Stimulated activated CD4-positive, alpha-beta T cell treated with anti-CD3 and anti-CD28 coated beads, Interleukin-4, amount 100 ng/mL, for 1 hour (primary cell): ENCODE measurements at regions not wholly inside any gene's neighbourhood (a gene's known extent, or its start where the extent isn't known, plus 50 kb on each side); places are given as distances from the start of the nearest gene placed in this dataset.

Experiments
- DNase-seq: peaks from one replicate; pipeline ENCODE4 v3.0.0-alpha.2; 2020

DNA sequence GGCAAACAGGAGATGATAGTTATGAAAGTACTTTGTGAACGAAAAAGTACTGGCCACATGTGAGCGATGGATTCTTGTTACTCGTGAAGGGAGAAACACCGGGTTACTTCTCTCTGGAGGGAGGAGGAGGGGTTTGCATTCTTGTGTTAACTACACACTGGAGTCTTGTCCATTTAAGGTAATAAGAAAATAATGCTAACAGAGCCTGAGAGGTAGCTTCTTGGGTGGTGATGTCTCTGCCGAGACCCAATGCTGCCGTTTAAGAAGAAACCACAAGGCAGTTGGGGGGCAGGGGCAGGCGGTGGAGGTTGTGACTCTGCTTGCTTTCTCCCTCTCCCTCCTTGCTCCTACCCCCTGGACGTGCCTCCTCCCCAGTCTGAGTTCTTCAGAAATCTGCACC is 100.9 kb upstream of the ROPN1 start:
- no peak for DNase-seq

- no peak for DNase-seq
These were observed 102.6 kb upstream of the ROPN1 start for GRCh38 chr3:124094496-124094895.

DNA sequence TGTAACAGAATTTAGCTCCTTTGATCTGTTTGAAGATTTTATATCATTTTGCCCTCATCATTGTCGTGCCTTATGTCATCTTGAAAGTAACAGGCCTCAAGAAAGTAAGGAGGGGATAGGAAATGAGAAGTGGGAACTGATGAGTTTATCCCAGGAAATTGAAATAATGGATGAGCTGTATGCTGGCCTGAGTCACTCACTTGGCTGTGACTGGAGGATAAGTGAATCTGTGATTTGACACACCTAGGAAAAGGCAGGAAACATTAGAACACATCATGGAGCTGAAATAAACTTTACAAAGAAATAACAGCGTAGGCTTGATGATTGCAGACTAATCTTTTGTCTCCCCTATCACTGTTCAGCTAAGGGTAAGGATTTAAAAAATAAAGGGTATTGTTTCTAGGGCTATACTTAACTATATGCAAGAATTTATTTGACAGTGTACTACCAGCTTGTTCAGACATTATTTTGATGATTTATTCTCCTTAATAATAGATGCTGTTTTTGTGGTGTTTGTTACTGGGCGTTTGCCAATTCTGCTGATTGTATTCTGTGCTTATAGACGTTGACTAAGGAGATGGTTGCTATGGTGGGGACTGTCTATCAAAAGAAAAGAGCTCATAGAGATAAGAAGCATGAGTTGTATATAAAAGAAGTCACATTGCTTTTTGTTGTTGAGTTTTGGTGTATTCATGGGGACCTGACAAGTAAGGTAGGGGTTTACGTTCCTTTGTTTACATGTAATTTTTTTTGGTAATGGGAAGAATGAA is 105.6 kb upstream of the ROPN1 start:
- no peak for DNase-seq

GRCh38 chr3:124101643-124102042 is 109.7 kb upstream of the ROPN1 start:
- DNase-seq, result no peak

GRCh38 chr3:124107104-124107890 is 115.4 kb upstream of the ROPN1 start:
- DNase-seq, result no peak

DNA sequence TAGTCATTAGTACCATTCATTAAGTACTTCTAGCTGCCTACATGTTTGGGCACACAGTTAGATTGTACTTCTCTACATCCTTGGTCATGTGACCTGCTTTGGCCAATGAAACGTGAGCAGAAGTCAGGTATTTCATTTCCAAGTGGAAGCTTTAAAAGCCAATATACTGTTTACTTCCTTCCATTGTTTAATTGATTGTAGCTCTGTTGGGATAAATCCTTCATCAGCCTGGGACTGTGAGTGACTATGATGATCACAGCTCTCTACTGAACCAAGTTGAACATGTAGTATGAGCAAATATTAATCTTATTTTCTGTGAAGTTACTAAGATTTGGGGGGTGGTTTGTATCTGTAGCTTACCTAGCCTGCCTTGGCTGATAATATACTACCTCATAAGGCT is 116.5 kb upstream of the ROPN1 start:
- DNase-seq, result no peak

- DNase-seq, result no peak
These were observed 121.6 kb upstream of the ROPN1 start for GRCh38 chr3:124113485-124113884.

DNA sequence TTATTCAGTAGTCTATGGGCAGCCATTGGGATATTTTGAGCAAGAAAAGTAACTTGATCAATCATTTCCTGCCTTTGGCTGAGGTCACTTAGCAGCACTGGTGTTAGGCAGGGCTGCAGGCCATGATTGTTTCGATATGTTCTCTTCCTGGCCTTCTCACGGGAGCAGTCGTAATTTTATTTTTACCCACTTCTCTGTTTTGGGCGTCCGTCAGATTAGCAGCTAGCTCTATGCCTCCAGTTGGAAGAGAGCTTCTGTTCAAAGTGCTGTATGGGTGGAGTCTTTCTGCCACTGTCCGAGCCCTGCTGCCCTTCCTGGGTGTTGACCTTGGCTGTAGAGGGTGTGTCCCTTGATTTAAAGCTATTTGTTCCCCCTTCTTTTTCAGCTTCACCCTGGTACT is 123.4 kb upstream of the ROPN1 start:
- DNase-seq, result no peak

- DNase-seq, result no peak
These were observed 124.0 kb upstream of the ROPN1 start for GRCh38 chr3:124115956-124116355.

- DNase-seq, result no peak
These were observed 125.0 kb upstream of the ROPN1 start for GRCh38 chr3:124116906-124117305.

GRCh38 chr3:124117486-124117885 is 125.6 kb upstream of the ROPN1 start:
- no peak for DNase-seq

DNA sequence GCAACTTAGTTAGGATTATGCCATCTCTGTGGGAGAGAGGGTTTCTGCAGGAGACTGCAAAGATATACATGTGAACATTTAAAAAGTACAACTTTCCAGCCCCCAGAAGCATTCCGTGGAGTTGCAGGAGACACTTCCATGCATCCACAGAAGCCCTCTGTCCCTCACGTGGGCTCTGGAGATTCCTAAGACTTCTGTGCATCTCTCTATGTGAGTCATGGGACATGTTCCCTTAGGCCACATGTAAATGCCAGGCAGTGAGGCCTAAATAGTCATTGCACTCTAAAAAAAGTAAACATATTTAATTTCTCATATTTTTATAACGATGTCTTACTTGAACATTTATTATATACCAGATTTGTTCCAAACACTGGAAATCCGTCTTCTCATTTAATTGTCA is 126.5 kb upstream of the ROPN1 start:
- no peak for DNase-seq

- no peak for DNase-seq
These were observed 127.3 kb upstream of the ROPN1 start for GRCh38 chr3:124119056-124119716.

GRCh38 chr3:124121379-124122312 is 129.7 kb upstream of the ROPN1 start:
- no peak for DNase-seq

- no peak for DNase-seq
These were observed 133.4 kb upstream of the ROPN1 start for GRCh38 chr3:124125315-124125714.

- no peak for DNase-seq
These were observed 134.6 kb upstream of the ROPN1 start for GRCh38 chr3:124126436-124127023.

DNA sequence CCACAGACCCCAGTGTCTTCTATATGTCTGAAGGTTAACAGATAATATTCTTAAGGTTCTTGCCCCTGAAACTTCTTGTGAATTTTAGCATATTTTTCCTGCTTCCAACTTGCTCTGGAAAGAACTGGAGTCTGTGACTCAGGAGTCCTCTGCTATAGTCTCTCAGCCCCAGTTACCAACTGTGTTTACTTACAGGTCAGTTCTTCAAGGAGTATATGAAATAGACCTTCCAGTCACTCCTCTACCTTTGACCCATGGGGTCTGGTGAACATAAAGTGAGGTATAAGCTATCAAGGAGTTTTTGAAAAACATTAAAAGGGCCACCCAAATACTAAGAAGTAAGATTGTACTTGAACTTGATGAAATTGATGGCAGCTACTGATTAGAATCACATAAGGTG is 139.2 kb upstream of the ROPN1 start:
- no peak for DNase-seq

DNA sequence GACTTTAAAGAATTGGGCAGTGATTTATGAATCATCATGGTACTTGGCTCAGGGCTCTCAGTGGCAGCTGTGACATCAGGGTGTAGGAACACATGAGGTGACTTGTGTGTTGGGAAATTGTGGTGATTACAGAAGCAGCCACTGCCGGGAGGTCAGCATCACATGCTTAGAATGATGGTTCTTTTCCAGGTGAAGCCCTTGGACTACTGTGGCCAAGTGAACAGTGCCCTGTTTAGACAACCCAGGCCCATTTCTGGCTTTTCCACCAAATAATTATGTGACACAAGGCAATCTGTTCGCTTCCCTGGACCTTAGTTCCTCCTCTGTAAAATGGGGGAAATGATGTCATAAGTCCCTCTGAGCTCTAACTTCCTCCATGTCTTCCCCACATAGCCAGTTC is 139.7 kb upstream of the ROPN1 start:
- no peak for DNase-seq

DNA sequence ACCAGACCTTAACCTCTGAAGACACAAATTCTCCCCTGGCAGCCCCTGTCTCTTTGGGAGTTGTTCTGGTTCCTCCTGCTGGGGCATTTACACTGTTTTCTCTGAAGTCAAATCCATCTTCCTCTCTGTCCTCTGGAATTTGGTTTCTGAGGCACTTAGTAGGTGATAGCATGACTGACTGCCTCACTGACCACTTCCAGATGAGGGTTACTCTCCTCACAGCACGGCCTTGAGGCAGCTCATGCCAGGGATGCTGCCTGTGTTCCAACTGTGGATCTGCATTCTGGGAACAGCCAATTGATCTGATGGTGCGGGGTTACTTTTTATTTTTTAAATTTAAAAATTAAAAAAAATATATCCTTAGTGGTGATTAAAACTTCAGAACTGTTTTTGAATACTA is 140.9 kb upstream of the ROPN1 start:
- no peak for DNase-seq

DNA sequence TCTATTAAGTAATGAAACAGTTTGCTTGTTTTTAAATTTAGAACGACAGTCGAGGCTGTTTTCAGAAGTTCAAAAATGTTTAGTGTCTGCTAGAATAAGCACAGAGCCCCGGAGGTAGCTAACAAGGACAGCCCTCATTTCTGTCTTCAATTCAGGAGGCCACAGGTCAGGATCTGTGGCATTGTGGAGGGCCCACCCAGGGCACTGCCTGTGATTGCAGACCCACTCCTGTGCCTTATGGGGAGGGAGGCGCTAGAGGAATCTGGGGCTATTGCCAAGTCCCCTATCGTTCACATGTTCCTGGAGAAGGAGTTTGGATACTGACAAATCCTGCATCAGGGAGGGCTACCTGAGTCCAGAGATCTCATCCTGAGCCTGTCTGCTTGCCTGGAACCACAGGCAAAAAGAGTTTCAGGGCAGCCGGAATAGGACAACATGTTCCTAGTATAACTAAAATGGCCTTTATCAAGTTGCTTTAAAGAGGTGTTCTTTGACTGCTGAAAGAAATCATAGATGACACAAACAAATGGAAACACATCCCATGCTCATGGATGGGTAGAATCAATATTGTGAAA is 141.5 kb upstream of the ROPN1 start:
- DNase-seq, result no peak

- no peak for DNase-seq
These were observed 145.3 kb upstream of the ROPN1 start for GRCh38 chr3:124137216-124137615.

DNA sequence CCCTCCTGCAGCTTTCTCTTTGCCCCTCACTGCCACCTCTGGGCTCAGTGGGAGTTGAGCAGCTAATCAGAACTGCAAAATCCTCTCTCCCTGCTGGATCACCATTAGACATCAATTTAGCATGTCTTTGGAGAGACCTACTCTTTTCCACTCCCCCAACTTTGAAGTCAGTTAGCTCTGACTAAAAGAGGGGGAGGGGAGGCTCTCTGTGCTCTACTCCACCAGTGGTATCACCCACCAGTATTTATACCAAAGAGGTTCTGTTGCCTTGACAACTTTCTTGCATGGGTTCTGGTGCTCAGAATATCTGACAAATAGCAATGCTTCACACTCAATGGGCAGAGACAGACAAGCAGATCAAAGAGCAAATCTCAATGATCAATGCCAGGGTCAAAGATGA is 146.2 kb upstream of the ROPN1 start:
- DNase-seq, result no peak
